ENCODE measurements at regions not wholly inside any gene's neighbourhood (a gene's known extent, or its start where the extent isn't known, plus 50 kb on each side); places are given as distances from the start of the nearest gene placed in this dataset.

DNA sequence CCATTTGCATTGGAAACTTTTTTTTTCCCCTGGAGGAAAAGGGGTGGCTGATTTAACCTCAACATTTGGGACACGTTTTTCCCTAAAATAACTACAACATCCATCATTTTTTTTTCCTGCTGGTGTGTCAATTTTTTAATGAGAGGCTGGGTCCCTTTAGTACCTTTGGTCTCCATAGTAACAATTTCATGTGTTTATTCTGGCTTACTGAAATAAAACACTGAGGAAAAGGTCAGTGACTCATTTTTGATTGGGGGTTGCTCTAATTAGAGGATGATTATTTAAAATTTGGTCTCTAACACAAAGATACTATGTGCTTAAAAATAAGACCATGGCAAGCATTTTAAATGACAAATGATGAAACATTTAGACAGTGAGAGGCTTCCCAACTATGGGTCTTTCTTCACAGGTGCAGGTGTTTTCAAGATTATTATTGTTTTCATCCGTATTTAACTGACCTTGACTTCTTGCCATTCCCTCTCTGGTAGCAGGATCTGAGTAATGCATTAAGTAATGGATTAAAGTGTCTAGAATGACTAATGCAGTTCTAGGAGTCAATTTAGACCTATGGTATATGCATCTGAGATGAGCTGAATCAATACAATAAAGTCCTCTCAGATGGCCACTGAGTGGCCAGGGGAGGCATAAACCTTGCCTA, 406.4 kb downstream of the KCNRG start:
- Histone ChIP-seq H3K9me3 (no peaks in the 10 kb centered on the region), H3K27ac (no peak overlapping the region), H3K27me3 (replicated peaks; ENCODE audit: insufficient read depth) (no peaks in the 10 kb centered on the region), H3K4me1 (replicated peaks) (no peaks in the 10 kb centered on the region), H3K36me3 (no peaks in the 10 kb centered on the region), H3K4me3 (no peak overlapping the region)
- WGBS: 31% methylated on average over 2 of the region's 2 CpGs
- TF ChIP-seq POLR2A (IDR thresholded peaks at IDR 0.05): no peak
- TF ChIP-seq, protein P1, sequence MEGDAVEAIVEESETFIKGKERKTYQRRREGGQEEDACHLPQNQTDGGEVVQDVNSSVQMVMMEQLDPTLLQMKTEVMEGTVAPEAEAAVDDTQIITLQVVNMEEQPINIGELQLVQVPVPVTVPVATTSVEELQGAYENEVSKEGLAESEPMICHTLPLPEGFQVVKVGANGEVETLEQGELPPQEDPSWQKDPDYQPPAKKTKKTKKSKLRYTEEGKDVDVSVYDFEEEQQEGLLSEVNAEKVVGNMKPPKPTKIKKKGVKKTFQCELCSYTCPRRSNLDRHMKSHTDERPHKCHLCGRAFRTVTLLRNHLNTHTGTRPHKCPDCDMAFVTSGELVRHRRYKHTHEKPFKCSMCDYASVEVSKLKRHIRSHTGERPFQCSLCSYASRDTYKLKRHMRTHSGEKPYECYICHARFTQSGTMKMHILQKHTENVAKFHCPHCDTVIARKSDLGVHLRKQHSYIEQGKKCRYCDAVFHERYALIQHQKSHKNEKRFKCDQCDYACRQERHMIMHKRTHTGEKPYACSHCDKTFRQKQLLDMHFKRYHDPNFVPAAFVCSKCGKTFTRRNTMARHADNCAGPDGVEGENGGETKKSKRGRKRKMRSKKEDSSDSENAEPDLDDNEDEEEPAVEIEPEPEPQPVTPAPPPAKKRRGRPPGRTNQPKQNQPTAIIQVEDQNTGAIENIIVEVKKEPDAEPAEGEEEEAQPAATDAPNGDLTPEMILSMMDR (IDR thresholded peaks at IDR 0.05): no peak
- TF ChIP-seq POLR2AphosphoS5 (IDR thresholded peaks at IDR 0.05): no peak
- intact Hi-C loops (cut with DNase I): no loop called here
- DNase-seq (ENCODE audit: low spot score): no peak

DNA sequence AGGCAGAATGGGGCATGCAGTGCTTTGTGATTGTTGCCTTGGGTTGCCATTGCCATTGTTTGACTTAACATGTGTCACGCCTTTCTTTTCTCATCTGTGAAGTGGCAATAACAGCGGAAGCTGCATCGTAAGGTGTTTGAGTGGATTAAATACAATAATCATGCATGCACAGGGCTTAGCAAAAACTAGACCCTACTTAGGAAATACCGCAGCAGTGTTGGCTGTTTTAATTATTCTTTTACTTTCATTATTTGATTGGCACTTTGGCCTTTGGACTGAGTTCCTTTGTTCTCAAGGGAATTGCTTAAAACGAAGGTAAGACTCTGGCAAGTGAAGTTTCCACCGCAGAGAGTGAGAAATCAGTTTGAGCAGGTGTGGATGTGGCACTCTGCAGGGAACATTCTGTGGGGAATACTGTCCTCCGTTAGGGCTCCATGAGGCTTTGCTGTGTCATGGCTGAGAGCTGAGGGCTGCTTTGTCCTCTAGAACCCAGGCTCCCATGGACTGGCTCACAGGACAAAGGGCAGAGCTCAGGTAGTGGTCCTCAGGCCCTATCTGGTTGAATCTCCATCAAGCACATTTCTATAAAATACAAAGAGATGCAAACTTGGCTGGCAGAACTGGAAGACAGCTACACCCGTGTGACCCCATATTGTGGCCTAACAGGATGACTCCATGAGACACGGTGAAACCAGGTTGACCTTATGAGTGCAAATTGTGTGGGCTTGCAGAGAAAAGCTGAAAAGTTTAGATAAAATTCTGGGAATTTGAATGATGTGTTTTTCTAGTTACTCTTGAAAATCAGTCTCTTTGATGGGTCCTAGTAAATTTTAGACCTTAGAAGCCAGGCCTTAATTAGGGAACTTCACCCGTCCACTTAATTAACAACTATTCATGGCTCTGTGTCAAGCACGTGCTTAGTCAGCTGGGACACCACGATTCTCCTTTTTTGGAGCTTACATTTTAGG, 407.2 kb downstream of the KCNRG start:
- DNase-seq (ENCODE audit: low spot score): no peak

GRCh38 chr13:50424993-50425392, 409.7 kb downstream of the KCNRG start:
- H3K4me1 ChIP-seq (replicated peaks): peaks cover 4% of the 10 kb centered on the region
- TF ChIP-seq POLR2AphosphoS5 (IDR thresholded peaks at IDR 0.05): no peak
- TF ChIP-seq, protein P1 (IDR thresholded peaks at IDR 0.05): no peak
- TF ChIP-seq POLR2A (IDR thresholded peaks at IDR 0.05): no peak
- no peak for DNase-seq (ENCODE audit: low spot score)
- H3K36me3 ChIP-seq: no peaks in the 10 kb centered on the region
- WGBS: 90% methylated on average over 2 of the region's 2 CpGs
- intact Hi-C loops (cut with DNase I): no loop called here
- H3K9me3 ChIP-seq: no peaks in the 10 kb centered on the region
- no peak overlapping the region for H3K27ac ChIP-seq
- H3K4me3 ChIP-seq: no peak overlapping the region
- H3K27me3 ChIP-seq (replicated peaks; ENCODE audit: insufficient read depth): no peaks in the 10 kb centered on the region

More for the DNA sequence above, 407.2 kb downstream of the KCNRG start:
- H3K27me3 ChIP-seq (replicated peaks; ENCODE audit: insufficient read depth): no peaks in the 10 kb centered on the region
- WGBS: 77% methylated on average over 12 of the region's 12 CpGs
- no peaks in the 10 kb centered on the region for H3K36me3 ChIP-seq
- no peak overlapping the region for H3K4me3 ChIP-seq
- no peaks in the 10 kb centered on the region for H3K4me1 ChIP-seq (replicated peaks)
- intact Hi-C loops (cut with DNase I): no loop called here
- H3K9me3 ChIP-seq: no peaks in the 10 kb centered on the region
- TF ChIP-seq POLR2A (IDR thresholded peaks at IDR 0.05): no peak
- TF ChIP-seq, protein P1 (IDR thresholded peaks at IDR 0.05): no peak
- no peak for TF ChIP-seq POLR2AphosphoS5 (IDR thresholded peaks at IDR 0.05)
- no peak overlapping the region for H3K27ac ChIP-seq

DNA sequence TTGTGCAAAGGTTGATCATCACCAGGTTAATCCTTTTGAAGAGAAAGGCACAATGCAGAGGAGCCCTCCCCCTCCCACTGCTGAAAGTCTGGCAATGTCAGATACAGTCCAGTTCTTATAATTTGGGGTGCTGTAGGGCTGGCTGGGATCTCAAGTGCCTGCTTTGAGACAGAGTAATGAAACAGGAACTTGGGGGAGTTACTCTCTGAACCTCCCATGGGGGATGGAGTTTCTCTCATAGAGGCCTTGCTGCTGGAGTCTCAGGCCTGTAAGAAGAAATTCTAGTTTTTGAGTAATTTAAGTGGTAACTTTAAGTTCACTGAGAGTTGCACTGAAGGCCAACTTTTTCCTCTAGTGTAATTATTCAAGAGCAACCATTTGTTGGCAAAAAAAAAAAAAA, 410.5 kb downstream of the KCNRG start:
- no peaks in the 10 kb centered on the region for H3K36me3 ChIP-seq
- H3K4me3 ChIP-seq: no peak overlapping the region
- intact Hi-C loops (cut with DNase I): no loop called here
- no peaks in the 10 kb centered on the region for H3K27me3 ChIP-seq (replicated peaks; ENCODE audit: insufficient read depth)
- no peaks in the 10 kb centered on the region for H3K9me3 ChIP-seq
- DNase-seq (ENCODE audit: low spot score): no peak
- H3K4me1 ChIP-seq (replicated peaks): peaks cover 4% of the 10 kb centered on the region
- no peak overlapping the region for H3K27ac ChIP-seq
- TF ChIP-seq POLR2A (IDR thresholded peaks at IDR 0.05) (no peak), POLR2AphosphoS5 (IDR thresholded peaks at IDR 0.05) (no peak)
- TF ChIP-seq, protein P1 (IDR thresholded peaks at IDR 0.05): no peak

All from prostate gland (tissue), 2 donors.